ENCODE measurements at regions not wholly inside any gene's neighbourhood (a gene's known extent, or its start where the extent isn't known, plus 50 kb on each side); places are given as distances from the start of the nearest gene placed in this dataset.

DNA sequence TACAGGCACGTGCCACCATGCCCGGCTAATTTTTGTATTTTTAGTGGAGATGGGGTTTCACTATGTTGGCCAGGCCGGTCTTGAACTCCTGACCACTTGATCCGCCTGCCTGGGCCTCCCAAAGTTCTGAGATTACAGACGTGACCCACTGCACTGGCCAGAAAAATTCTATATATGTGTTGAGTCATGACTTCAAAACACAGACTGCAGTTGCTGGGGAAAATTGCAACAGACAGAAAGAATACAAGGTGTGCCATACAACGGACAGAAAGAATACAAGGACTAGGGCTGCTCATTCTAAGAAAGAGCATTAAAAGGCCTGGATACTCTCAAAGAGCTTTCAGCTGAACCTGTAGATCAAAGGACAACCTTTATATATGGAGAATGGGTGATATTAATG is 109.6 kb upstream of the ACSL4 start:
- DNase-seq (ENCODE audit: low spot score), result no peak

- no peak for DNase-seq (ENCODE audit: low spot score)
These were observed 111.1 kb upstream of the ACSL4 start for GRCh38 chrX:109843963-109844751.

DNA sequence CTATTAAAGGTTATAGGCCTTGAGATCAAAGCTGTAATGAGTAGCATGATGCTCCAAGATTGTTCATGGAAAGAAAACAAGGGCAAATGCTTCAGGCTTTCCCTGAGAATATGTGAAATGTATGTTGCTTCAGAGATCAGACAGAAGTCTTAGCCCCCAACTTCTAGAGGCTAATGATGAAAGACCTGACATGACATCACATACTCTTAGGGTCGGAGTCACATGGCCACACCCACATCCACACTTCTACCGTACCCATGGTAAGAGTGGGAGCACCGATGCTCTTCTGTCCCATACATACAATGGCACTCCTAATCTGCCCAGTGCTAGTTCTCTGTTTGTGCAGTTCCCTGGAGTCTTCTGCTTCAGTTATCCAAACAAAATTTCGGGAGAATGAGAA is 111.9 kb upstream of the ACSL4 start:
- no peak for DNase-seq (ENCODE audit: low spot score)

GRCh38 chrX:109845996-109846395 is 112.9 kb upstream of the ACSL4 start:
- DNase-seq (ENCODE audit: low spot score), result no peak

DNA sequence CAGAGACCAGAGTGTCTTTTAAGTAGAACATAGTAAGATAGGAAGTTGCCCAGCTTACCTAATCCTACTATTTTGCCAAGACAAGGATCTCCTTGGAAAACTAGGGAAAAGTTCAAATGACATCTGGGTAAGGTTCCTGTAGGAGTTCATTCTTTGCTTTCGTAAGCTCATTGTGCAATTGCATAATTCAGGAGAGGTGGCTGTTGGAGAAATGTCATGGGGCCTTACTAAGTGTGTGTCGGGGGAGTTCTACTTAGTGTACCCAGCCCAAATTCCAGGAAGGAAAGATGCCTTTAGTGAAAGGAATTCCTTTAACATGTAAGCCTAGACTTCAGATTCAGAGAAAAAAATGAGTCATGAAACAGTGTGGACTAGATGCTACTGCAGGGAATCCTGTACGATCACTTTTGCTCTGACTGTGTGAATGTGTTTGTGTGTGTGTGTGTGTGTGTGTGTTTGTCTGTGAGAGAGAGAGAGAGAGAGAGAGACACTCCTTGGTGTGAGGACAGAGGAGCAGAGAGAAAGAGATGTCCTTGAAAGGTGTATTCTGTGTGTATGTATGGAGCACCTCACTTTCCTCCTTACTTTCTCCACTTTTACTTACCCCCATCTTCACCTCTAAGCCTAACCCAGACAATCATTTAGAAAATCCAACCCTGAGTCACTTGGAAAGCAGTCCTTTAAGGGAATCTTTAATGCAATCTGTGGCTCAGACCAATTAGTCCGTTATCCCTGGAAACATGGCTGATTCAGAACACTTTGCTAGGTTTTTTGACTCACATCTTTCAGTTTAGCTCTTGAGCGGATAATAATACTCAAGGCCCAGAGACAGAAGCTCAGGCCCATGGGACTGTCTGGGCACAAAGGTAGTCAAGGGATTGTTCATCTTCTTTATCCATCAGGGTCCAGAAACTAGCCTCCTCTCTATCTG is 114.5 kb upstream of the ACSL4 start:
- DNase-seq (ENCODE audit: low spot score), result no peak

GRCh38 chrX:109848461-109849050 is 115.5 kb upstream of the ACSL4 start:
- DNase-seq (ENCODE audit: low spot score), result no peak

GRCh38 chrX:109854096-109854495 is 121.0 kb upstream of the ACSL4 start:
- DNase-seq (ENCODE audit: low spot score), result no peak

DNA sequence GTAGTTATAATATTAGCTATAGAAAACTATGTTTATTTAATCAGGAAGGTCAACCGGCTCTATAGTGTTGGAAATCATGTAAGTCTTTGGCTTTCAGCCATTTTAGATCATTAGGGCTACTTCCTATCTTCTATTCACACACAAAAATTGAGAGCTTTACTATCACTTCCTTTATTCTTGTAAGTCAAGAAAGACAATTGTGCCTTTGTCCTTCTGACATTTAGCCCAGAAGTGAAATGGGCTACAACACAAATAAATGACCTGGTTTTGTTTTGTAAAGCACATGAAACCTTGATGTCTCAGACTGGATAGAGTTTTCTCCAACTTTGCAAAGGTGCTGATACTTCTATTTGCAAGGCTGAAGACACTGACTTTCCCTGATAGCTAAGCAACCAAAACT is 122.4 kb upstream of the ACSL4 start:
- DNase-seq (ENCODE audit: low spot score), result no peak

- peak; percentile 39 for DNase-seq (ENCODE audit: low spot score)
These were observed 123.9 kb upstream of the ACSL4 start for GRCh38 chrX:109856974-109857373.

DNA sequence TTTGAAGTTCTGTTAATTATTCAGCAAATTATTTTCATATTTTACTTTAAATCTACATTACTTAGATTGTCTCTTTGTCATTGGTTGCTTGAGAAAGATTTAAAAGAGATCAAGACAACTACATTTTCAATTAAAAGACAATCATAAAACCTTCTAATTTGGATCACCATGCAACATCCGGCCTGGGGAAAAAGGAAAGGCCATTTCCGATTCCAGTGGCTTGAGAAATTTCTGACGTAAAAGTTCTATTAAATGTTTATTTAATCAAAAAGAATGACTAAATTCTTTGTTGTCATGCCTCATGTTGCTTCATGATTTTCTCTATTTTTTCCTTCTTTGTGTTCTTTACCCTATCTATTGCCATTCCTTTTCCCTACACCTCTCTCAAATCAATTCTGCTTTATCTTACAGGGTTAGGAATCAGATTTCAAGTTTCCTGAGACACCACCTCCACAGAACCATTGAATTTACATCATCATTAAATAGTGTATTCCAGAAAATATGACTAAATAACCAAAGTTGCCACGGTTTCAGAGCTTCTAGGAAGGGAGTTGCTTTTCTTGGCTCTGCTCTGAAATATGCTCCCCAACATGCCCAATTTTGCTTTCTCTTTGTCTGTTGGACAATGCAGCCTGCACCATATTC is 124.6 kb upstream of the ACSL4 start:
- no peak for DNase-seq (ENCODE audit: low spot score)

- no peak for DNase-seq (ENCODE audit: low spot score)
These were observed 125.7 kb upstream of the ACSL4 start for GRCh38 chrX:109858602-109859341.

DNA sequence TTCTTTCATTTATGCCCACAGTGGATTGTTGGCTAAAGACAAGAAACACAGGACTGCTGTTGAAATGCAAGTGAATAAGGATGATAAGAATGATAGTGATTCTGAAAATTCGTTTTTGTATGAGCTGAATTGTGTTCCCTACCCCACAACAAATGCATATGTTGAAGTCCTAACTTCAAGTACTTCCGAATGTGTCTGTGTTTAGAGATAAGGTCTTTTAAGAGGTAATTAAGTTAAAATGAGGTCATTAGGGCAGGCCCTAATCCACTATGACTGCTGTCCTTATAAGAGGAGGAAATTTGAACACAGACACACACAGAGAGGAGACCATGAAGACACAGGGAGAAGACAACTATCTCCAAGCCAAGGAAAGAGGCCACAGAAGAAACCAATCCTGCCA is 126.6 kb upstream of the ACSL4 start:
- DNase-seq (ENCODE audit: low spot score), result no peak

DNA sequence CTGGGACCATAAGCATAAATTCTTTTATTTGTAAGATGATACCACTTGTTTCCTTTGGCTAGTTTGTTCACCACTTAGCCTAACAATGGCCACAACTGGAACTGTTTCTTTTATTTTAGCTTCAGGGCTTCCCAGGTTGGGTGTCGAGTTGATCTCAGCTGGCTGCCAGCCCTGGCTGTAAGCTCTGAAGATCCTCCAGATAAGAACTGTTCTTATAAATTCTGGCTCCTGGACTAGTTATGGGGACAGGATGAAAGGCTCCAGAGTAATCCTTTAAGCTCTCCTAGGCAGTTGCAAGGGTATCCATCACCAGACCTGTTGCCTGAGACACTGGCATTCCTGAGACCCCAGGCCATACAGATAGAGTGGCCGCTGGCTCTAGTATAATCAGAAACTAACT is 129.4 kb upstream of the ACSL4 start:
- DNase-seq (ENCODE audit: low spot score), result no peak

GRCh38 chrX:109863811-109864210 is 130.8 kb upstream of the ACSL4 start:
- no peak for DNase-seq (ENCODE audit: low spot score)

DNA sequence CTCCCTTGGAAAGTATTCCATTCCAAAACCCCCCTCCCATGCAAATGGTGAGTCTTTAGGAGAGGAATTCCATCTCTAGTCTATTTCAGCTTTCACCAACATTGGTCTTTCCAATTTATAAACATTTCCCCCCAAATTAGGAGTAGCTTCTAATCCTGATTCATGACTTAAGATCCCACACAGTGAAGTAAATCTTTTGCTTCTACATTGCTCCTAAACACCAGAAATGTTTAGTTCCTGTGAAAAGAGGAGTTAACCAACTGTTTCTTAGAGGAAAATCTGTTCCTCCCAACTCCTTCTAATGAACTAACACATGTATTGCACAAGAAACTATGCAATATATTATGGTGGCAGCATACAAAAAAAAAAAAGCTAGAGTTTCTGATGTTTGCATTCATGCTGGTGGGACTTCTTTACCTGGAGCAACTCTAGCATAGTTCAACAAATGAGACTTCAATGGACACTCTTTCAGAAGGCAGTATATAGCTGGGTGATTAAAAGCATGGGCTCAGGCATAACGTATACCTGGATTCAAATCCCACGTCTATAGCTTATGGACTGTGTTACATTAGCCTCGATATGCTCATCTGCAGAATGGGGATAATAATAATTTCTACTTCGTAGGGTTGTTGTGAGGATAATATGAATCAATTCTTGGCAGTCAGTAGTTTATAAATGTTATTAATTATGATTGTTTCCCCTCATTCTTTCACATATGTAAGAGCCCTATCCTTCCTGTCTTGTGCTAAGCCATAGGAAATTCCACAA is 131.6 kb upstream of the TMEM164 start:
- DNase-seq (ENCODE audit: low spot score), result no peak

DNA sequence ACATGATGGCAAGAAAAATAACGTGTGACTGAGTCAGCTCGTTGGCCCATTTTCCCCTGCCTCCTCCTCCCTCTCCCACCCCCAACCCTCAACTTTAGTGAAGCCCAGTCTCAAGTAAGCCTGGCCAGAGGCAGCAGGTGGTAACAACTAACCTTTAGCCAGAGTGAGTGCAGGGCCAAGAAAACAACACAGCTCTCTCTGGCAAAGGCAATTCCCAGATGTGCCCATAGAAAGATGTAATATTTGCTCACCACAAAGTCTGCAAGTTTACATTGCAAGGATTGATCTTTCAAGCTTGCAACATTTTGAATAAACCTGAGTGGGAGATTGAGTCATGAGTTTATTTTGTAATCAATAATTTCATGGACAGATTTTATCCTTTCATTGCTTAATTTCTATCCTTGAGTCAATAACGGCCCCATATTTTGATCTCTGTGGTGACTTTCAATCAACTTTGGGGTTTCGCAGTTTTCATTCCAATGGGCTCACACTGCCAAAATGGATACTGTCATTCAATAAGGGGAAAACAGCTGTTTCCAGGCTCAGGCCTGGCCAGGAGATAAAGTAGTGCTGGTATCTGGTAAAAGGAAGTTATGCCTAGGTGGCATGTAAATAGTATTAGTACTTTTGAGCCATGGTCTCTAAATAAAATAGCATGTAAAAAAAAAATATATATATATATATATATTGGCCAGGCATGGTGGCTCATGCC is 130.7 kb upstream of the TMEM164 start:
- no peak for DNase-seq (ENCODE audit: low spot score)

DNA sequence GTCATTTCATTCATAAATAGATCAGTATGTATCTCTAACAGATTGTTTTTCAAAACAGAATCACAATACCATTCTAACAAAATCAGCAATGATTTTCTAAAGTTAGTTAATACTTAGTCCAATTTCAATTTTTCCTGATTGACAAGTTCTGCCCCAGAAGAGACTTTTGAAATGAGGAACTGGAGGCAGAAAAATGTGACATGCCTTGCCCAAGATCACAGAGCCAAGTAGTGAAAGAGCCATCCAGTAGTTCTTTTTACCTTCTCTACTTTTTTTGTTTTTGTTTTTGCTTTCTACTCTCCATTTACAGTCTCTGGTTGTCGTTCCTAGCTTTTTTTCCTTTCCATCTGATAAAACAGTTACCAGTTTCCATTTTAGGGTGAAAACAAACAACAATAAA is 129.3 kb upstream of the TMEM164 start:
- DNase-seq (ENCODE audit: low spot score), result no peak

GRCh38 chrX:109873983-109874382 is 128.9 kb upstream of the TMEM164 start:
- no peak for DNase-seq (ENCODE audit: low spot score)

DNA sequence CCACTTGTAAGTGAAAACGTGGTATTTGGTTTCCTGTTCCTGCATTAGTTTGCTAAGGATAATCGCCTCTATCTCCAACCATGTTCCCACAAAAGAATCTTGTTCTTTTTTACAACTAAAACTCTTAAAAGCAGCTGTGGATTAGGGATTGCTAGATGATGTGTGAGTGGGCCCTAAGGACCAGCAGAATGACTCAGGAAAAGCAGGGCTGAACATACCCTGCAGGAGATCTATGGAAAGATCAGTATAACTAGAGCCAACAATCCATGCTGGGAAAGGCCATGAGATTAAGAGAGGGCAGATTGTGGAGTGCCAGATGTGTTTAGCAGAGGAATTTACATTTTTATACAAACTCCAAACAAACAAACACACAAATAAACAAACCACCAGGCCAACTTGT is 128.4 kb upstream of the TMEM164 start:
- DNase-seq (ENCODE audit: low spot score), result no peak

DNA sequence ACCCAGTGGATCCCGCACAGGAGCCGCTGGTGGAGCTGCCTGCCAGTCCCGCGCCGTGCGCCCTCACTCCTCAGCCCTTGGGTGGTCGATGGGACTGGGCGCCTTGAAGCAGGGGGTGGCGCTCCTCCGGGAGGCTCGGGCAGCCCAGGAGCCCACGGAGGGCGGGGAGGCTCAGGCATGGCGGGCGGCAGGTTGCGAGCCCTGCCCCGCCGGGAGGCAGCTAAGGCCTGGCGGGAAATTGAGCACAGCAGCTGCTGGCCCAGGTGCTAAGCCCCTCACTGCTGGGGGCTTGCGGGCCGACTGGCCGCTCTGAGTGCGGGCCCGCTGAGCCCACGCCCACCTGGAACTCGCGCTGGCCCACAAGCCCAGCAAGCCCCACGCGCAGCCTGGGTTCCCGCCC is 127.1 kb upstream of the TMEM164 start:
- no peak for DNase-seq (ENCODE audit: low spot score)
